HG03469 (cell line): ENCODE measurements at regions not wholly inside any gene's neighbourhood (a gene's known extent, or its start where the extent isn't known, plus 50 kb on each side); places are given as distances from the start of the nearest gene placed in this dataset.
"Not testable (repeated sequence)": the region's sequence is repeated elsewhere in the genome, so short reads cannot be mapped to it uniquely, and the experiment has no call there.

ENCODE experiments used
- ATAC-seq: cut with Tn5 transposase; IDR thresholded peaks from one replicate; pipeline ENCODE4 v1.9.1; 2021; ENCODE audit warnings: mild to moderate bottlenecking, moderate library complexity, moderate number of reproducible peaks; ENCODE audit not compliant: unreplicated experiment

DNA sequence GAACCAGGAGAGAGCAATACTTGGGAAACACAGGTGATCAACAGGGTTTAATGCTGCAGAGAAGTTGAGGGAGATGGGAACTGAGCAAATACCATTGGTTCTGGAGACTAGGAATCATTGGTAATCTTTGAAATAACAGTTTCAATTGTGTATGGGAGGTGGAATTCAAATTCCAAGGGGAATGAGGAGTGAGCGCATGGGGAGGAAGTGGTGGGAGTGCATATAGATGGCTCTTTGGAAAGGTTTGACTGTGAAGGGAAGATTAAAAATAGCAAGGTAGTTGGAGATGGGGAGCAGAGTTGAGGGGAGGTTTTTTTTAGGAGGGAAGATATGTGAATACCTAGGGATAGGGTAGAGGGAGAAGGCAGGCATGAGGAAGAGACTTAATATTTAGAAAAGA, 51.1 kb upstream of the ROPN1 start:
- no peak for ATAC-seq

DNA sequence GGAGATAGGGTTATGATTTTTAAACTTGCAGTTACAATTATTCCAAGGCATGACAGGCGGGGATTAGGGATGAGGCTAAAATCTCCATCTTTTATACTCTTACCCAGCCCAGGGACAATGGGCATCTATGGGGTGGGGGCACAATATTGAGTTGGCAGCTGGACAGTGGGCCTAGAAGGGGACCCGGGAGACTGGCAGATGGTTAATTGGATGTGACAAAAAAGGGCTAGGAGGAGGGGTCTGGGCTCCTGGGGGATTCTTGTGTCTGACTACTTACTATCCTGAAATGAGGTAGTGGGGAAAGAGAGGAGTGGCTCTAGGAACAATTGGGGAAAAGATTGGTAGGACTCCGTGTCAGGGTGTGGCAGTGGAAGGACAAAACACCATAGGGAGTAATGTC, 53.0 kb upstream of the ROPN1 start:
- no peak for ATAC-seq

- no peak for ATAC-seq
Measured at GRCh38 chr3:124048967-124049798, 57.3 kb upstream of the ROPN1 start.

GRCh38 chr3:124051636-124052035, 59.7 kb upstream of the ROPN1 start:
- no peak for ATAC-seq

DNA sequence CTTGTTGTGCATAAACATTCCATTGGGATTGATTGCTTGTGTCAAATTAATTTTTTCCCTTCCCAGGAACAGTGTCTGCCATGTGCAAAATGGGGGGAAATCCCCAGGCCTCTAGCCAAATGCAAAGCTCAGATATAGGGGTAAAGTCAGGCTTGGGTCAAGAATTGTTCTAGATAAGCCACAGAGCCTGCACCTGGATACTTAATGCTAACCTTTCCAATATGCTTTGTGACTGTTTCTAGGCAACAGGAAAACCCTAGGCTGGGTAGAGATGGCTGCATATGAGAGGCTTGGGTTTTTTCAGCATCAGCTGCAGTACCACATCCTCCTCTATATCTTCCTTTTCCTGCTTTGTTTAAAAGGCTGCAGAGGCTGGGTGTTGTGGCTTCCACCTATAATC, 61.9 kb upstream of the ROPN1 start:
- ATAC-seq = no peak

DNA sequence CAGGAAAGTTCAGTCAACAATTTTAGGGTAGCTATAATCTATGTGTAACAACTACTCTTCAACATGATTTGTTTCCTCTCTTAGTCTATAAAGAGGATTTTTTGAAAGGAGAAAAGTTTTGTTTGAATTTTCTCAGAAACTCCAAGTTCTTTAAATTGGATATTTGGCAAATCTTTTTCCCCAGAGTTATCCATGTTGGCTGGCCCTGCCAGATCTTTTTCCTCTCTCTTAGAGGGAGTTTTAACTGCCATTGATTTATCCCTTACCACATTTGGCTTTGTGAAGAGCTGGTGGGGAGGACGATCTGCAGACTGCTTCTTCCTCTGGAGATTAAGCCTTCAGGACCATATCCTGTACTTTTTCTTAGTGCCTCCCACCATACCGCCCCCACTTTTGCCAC, 64.9 kb upstream of the ROPN1 start:
- ATAC-seq = no peak

DNA sequence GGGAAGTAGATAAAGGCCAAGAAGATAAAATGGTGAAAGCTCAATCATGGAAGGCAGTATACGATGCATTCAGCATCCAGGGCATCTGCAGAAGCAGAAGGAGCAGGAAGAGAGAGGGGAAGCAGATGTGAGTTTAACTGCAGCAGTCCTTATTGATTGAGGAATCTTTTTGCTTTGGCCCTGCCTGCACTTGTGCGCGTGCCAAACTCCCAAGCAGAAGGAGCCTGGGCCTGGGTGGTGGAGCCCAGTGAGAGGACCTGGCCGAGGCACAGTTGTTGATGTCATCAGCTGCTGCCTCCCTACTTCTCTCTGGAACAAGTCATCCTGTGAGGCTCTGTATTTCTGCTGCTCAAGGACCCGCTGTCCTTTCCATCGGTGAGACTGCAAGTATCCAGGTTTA, 65.5 kb upstream of the ROPN1 start:
- no peak for ATAC-seq

- no peak for ATAC-seq
Measured at GRCh38 chr3:124059580-124059979, 67.7 kb upstream of the ROPN1 start.

- no peak for ATAC-seq
Measured at GRCh38 chr3:124063197-124063909, 71.4 kb upstream of the ROPN1 start.

GRCh38 chr3:124064050-124064449, 72.1 kb upstream of the ROPN1 start:
- no peak for ATAC-seq

GRCh38 chr3:124066543-124066942, 74.6 kb upstream of the ROPN1 start:
- ATAC-seq = not testable (repeated sequence)

GRCh38 chr3:124069706-124070105, 77.8 kb upstream of the ROPN1 start:
- not testable (repeated sequence) for ATAC-seq

DNA sequence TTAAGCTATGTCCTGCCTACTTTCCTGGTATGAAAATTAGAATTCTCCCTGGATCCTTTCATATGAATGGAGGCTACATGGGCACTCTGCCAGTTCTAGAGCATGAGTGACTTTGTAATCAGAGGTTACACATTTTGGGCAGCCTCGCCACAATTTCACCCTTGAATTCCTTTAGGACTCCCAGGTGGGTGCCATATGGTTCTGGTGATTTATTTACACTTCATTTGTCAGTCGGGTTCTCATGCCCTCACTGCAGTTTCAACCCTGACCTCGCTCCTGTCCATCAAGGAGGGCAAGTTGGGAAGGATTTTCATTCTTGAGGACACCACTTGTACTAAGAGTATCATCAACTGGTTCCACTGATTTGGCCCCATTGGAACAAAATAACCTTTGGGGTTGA, 83.2 kb upstream of the ROPN1 start:
- ATAC-seq = not testable (repeated sequence)

DNA sequence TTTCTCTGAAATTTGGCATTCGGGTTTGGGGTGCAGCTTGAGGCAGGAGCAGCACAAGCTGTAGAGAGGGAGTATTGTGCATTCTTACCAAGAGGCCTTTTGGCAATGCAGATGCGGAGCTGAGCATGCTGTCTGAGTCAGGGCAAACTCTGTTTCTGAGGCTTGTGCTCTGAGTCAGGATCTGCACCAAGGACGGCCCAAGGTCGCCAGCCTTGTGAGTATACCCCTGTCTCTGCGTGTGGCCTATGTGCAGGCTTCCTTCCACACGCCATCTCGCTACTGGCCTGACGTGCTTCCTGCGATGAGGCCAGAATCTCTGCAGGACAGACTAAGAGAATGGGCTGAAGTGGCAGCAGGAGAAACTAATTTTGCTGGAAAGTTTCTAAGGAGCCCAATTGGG, 83.8 kb upstream of the ROPN1 start:
- ATAC-seq = no peak

DNA sequence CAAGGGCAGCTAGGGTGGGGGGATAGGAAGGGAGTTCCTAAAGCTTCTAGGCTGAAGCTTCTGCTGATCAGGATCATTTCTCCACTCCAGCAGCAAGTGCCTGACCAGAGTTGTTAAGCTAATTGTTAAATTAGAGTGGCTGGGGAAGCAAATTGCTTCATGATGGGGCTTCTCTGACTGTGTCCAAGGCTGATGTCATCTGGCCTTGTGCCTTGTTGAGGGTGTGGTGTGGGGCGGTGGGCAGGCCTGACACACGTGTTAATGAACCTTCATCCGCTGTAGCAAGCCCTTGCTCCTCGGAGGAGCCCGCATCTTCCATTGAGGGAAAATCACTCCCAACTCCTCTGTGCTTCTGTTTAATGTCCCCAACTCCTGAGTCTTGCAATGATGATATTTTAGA, 84.3 kb upstream of the ROPN1 start:
- no peak for ATAC-seq

GRCh38 chr3:124078953-124079911, 87.3 kb upstream of the ROPN1 start:
- no peak for ATAC-seq

GRCh38 chr3:124079912-124080276, 88.0 kb upstream of the ROPN1 start:
- no peak for ATAC-seq

DNA sequence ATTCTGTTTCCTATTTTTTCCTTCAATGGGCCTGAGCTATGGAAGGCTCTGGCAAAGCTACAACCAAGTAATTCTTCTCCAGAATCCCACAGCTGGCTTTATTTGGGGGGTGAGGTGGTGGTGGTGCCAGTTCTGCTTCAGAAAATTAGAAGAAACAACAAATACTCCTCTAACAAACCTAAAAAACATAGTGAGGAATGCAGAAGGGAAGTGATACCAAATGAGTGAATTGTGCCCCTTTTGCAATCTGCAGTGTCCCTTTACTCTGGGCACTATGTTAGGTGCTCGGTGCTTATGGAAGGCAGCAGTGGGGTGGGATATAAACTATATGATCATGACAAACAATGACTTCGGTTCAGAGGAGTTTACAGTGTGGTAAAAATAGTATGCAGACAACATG, 90.4 kb upstream of the ROPN1 start:
- ATAC-seq = no peak

GRCh38 chr3:124084022-124084881, 92.3 kb upstream of the ROPN1 start:
- ATAC-seq = no peak

DNA sequence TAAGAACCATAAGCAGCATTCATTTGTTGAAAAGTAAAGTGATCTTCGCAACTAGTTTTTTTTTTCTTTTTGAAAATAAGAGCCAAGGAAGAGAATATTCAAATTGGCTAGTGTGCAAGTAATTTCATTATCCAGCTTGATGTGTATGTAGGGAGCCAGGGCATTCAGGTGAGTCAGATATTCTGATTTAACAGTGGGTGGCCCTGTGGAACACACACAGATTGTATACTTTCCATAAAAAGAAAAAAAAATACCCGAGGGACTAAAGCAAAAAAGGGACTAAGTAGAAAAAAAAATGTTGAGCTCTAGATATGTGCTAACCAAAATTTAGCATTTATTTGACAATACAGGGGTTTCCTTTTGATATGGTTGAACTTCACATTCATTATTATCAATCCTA, 96.9 kb upstream of the ROPN1 start:
- no peak for ATAC-seq
